Gastrocnemius medialis (tissue), 4 donors: ENCODE measurements at regions not wholly inside any gene's neighbourhood (a gene's known extent, or its start where the extent isn't known, plus 50 kb on each side); places are given as distances from the start of the nearest gene placed in this dataset.

ENCODE experiments used
- CTCF ChIP-seq, 5 experiments: fragments of 450-650 bp in 3 of 5; fragments of 200-600 bp in 2 of 5; sonication (generic) in 2 of 5; IDR thresholded peaks in 4 of 5; conservative IDR thresholded peaks in 1 of 5; 1 replicate in 4 of 5; 2 replicates in 1 of 5; pipeline ENCODE4 v1.5.1; 2016 to 2019; ENCODE audit warnings: antibody characterized with exemption in 5 of 5, mild to moderate bottlenecking in 3 of 5, moderate library complexity in 3 of 5
- POLR2A ChIP-seq, 2 donors: fragments of 450-650 bp; IDR thresholded peaks; one replicate each; pipeline ENCODE4 v1.6.1; 2017; ENCODE audit warnings: antibody characterized with exemption in 2 of 2, mild to moderate bottlenecking in 2 of 2, moderate library complexity in 2 of 2

- TF ChIP-seq POLR2A (IDR thresholded peaks at IDR 0.05) (no peak), CTCF (IDR thresholded peaks at IDR 0.05 in 4 of 5, conservative IDR thresholded peaks at IDR 0.05 in 1 of 5) (no peak)
Measured at GRCh38 chr10:25117757-25118156, 57.0 kb upstream of the GPR158 start.
